DND-41 (cell line): ENCODE measurements at regions not wholly inside any gene's neighbourhood (a gene's known extent, or its start where the extent isn't known, plus 50 kb on each side); places are given as distances from the start of the nearest gene placed in this dataset.

ENCODE experiments used
- ATAC-seq: fragments of 200-7000 bp; cut with Tn5 transposase; 3 replicates; pipeline ENCODE4 v1.9.1; 2021; ENCODE audit warnings: low read depth; ENCODE audit not compliant: insufficient read depth
- DNase-seq: peaks from one replicate; pipeline ENCODE4 v3.0.0-alpha.2; 2020
- H2AFZ ChIP-seq: 2 replicates; pipeline ENCODE4 v1.6.0; 2012; ENCODE audit warnings: low read depth, low read length
- H3K27ac ChIP-seq: 2 replicates; pipeline ENCODE4 v1.5.1; 2012; ENCODE audit warnings: low read length, inconsistent platforms
- H3K27me3 ChIP-seq: fragments of 200-600 bp; sonication (generic); 2 replicates; pipeline ENCODE4 v1.6.0; 2012; ENCODE audit warnings: low read length, mild to moderate bottlenecking, inconsistent platforms; ENCODE audit not compliant: insufficient read depth, poor library complexity
- H3K36me3 ChIP-seq: 2 replicates; pipeline ENCODE4 v1.5.1; 2012; ENCODE audit warnings: low read length, inconsistent platforms; ENCODE audit not compliant: insufficient read depth
- H3K4me1 ChIP-seq: 2 replicates; pipeline ENCODE4 v1.5.1; 2012; ENCODE audit warnings: mild to moderate bottlenecking, low read length; ENCODE audit not compliant: insufficient read depth
- H3K4me2 ChIP-seq: 2 replicates; pipeline ENCODE4 v1.6.0; 2012; ENCODE audit warnings: mild to moderate bottlenecking, moderate library complexity, low read length, inconsistent platforms; ENCODE audit not compliant: insufficient read depth
- H3K4me3 ChIP-seq, 2 experiments: fragments of 200-600 bp in 1 of 2; shearing (Covaris generic) in 1 of 2; 2 replicates each; pipeline ENCODE4 v1.5.1; 2012 to 2016; ENCODE audit warnings: inconsistent platforms in 2 of 2, low read length in 2 of 2, mild to moderate bottlenecking in 2 of 2, low read depth in 1 of 2, moderate library complexity in 1 of 2
- H3K79me2 ChIP-seq: 2 replicates; pipeline ENCODE4 v1.6.0; 2012; ENCODE audit warnings: low read length, inconsistent platforms; ENCODE audit not compliant: insufficient read depth
- H3K9ac ChIP-seq: 2 replicates; pipeline ENCODE4 v1.6.0; 2012; ENCODE audit warnings: low read depth, mild to moderate bottlenecking, inconsistent platforms, low read length, moderate library complexity
- H3K9me3 ChIP-seq: 2 replicates; pipeline ENCODE4 v1.5.1; 2012; ENCODE audit warnings: low read length, moderate library complexity, mild to moderate bottlenecking, inconsistent platforms; ENCODE audit not compliant: insufficient read depth, severe bottlenecking
- H4K20me1 ChIP-seq: 2 replicates; pipeline ENCODE4 v1.6.0; 2012; ENCODE audit warnings: low read length; ENCODE audit not compliant: insufficient read depth
- EZH2 ChIP-seq: IDR thresholded peaks from 3 replicates; pipeline ENCODE4 v1.6.1; 2012; ENCODE audit warnings: borderline replicate concordance, low read depth, mild to moderate bottlenecking, moderate library complexity, low read length, inconsistent platforms; ENCODE audit not compliant: severe bottlenecking
- TF ChIP-seq, protein P1 (sequence below): IDR thresholded peaks from 2 replicates; pipeline ENCODE4 v1.5.1; 2012; ENCODE audit warnings: borderline replicate concordance, low read length, moderate library complexity, mild to moderate bottlenecking; ENCODE audit not compliant: poor library complexity, severe bottlenecking; ENCODE audit errors: extremely low read depth

DNA sequence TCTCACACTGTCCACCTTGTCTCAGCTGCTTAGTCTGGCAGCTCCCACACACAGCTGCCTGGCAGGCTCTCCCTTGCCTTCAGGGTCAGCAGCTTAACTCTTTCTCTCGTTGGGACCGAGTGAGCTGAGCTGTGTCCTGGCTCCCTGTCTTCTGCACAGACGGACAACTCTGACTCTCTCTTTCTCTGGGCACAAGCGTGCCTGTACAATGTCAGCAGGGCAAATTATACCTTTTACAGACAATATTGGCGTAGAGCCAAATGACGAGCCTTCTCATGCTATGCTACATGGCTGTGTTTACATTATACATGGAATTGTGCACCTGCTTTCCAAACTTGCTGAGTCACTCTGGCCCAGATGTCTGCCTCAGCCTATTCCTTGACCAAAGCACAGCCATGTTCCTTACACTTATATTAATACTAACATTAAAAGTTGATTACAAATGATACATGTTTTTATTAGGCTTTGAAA, 188.6 kb downstream of the CYLC2 start:
- Histone ChIP-seq H3K27me3 (no peaks in the 10 kb centered on the region), H3K36me3 (no peaks in the 10 kb centered on the region), H3K4me2 (no peak overlapping the region), H3K4me1 (no peaks in the 10 kb centered on the region), H3K79me2 (no peaks in the 10 kb centered on the region), H3K4me3 (no peak overlapping the region), H3K27ac (no peak overlapping the region), H4K20me1 (no peaks in the 10 kb centered on the region), H3K9me3 (no peaks in the 10 kb centered on the region), H2AFZ (no peak overlapping the region), H3K9ac (no peak overlapping the region)
- DNase-seq (no peak), ATAC-seq (no peak)
- TF ChIP-seq EZH2: no peak
- TF ChIP-seq, protein P1, sequence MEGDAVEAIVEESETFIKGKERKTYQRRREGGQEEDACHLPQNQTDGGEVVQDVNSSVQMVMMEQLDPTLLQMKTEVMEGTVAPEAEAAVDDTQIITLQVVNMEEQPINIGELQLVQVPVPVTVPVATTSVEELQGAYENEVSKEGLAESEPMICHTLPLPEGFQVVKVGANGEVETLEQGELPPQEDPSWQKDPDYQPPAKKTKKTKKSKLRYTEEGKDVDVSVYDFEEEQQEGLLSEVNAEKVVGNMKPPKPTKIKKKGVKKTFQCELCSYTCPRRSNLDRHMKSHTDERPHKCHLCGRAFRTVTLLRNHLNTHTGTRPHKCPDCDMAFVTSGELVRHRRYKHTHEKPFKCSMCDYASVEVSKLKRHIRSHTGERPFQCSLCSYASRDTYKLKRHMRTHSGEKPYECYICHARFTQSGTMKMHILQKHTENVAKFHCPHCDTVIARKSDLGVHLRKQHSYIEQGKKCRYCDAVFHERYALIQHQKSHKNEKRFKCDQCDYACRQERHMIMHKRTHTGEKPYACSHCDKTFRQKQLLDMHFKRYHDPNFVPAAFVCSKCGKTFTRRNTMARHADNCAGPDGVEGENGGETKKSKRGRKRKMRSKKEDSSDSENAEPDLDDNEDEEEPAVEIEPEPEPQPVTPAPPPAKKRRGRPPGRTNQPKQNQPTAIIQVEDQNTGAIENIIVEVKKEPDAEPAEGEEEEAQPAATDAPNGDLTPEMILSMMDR: no peak

DNA sequence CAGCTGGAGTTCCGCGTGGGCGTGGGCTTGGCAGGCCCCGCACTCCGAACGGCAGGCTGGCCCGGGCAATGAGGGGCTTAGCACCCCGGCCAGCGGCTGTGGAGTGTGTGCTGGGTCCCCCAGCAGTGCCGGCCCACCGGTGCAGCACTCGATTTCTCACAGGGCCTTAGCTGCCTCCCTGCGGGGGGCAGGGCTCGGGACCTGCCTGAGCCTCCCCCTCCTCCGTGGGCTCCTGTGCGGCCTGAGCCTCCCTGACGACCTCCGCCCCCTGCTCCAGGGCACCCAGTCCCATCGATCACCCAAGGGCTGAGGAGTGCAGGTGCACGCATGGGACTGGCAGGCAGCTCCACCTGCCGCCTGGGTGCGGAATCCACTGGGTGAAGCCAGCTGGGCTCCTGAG, 191.8 kb downstream of the CYLC2 start:
- TF ChIP-seq, protein P1: no peak
- no peak for TF ChIP-seq EZH2
- no peak overlapping the region for H3K27ac ChIP-seq
- no peak overlapping the region for H3K9ac ChIP-seq
- H3K27me3 ChIP-seq: no peaks in the 10 kb centered on the region
- no peak overlapping the region for H3K4me2 ChIP-seq
- no peaks in the 10 kb centered on the region for H3K36me3 ChIP-seq
- no peak overlapping the region for H3K4me3 ChIP-seq
- H3K4me1 ChIP-seq: no peaks in the 10 kb centered on the region
- H4K20me1 ChIP-seq: no peaks in the 10 kb centered on the region
- no peaks in the 10 kb centered on the region for H3K9me3 ChIP-seq
- no peaks in the 10 kb centered on the region for H3K79me2 ChIP-seq
- ATAC-seq (no peak), DNase-seq (no peak)
- H2AFZ ChIP-seq: no peak overlapping the region

GRCh38 chr9:103188781-103189350, 193.7 kb downstream of the CYLC2 start:
- no peak overlapping the region for H3K4me3 ChIP-seq
- H3K9me3 ChIP-seq: no peaks in the 10 kb centered on the region
- no peak overlapping the region for H3K4me2 ChIP-seq
- no peaks in the 10 kb centered on the region for H3K79me2 ChIP-seq
- no peaks in the 10 kb centered on the region for H3K4me1 ChIP-seq
- no peak overlapping the region for H3K9ac ChIP-seq
- no peaks in the 10 kb centered on the region for H3K27me3 ChIP-seq
- no peak overlapping the region for H3K27ac ChIP-seq
- TF ChIP-seq, protein P1: no peak
- TF ChIP-seq EZH2: no peak
- DNase-seq (no peak), ATAC-seq (no peak)
- no peaks in the 10 kb centered on the region for H4K20me1 ChIP-seq
- H3K36me3 ChIP-seq: no peaks in the 10 kb centered on the region
- H2AFZ ChIP-seq: no peak overlapping the region

DNA sequence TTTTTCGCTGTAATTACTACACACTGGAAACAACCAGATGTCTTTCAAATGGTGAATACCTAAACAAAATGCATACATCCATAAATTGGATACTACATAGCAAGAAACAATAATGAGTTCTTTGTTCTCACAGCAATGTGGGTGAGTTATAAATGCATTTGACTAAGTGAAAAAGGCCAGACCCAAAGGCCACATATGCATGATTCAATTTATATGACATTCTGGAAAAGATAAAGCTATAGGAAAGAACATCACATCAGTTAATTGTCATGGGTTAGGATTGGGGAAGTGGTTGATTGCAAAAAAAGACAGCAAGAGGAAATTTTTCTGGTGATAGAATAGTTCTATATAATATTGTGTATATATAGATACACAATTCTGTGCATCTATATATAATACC, 198.9 kb downstream of the CYLC2 start:
- H3K9me3 ChIP-seq: no peaks in the 10 kb centered on the region
- H3K4me1 ChIP-seq: no peaks in the 10 kb centered on the region
- H3K27me3 ChIP-seq: no peaks in the 10 kb centered on the region
- H3K4me3 ChIP-seq: no peak overlapping the region
- no peaks in the 10 kb centered on the region for H3K79me2 ChIP-seq
- H3K9ac ChIP-seq: no peak overlapping the region
- H3K36me3 ChIP-seq: no peaks in the 10 kb centered on the region
- H2AFZ ChIP-seq: no peak overlapping the region
- TF ChIP-seq, protein P1: no peak
- no peak for TF ChIP-seq EZH2
- no peak for DNase-seq
- H3K27ac ChIP-seq: no peak overlapping the region
- H3K4me2 ChIP-seq: no peak overlapping the region
- ATAC-seq: no peak
- no peaks in the 10 kb centered on the region for H4K20me1 ChIP-seq
